ENCODE measurements at regions not wholly inside any gene's neighbourhood (a gene's known extent, or its start where the extent isn't known, plus 50 kb on each side); places are given as distances from the start of the nearest gene placed in this dataset.

GRCh38 chr3:53957831-53958230 is 66.2 kb upstream of the SELENOK start:
- TF ChIP-seq SIRT6 (IDR thresholded peaks at IDR 0.05; ENCODE audit: low read length) (no peak), JUND (IDR thresholded peaks at IDR 0.05; ENCODE audit: low read length) (no peak), TAF7 (optimal IDR thresholded peaks at IDR 0.05; ENCODE audit: borderline replicate concordance, low read depth, low read length) (no peak), SP2 (IDR thresholded peaks at IDR 0.05; ENCODE audit: low read length) (no peak), CTCF (IDR thresholded peaks at IDR 0.05; ENCODE audit: control extremely low read depth in 1 of 3, insufficient read depth in 1 of 3, low read depth in 1 of 3, low read length in 3 of 3) (no peak), ZNF274 (IDR thresholded peaks at IDR 0.05; ENCODE audit: borderline replicate concordance, extremely low read depth, low read length) (no peak), CEBPB (IDR thresholded peaks at IDR 0.05; ENCODE audit: low read depth, low read length) (no peak), CBX8 (IDR thresholded peaks at IDR 0.05; ENCODE audit: borderline replicate concordance, low read depth, low read length) (no peak), GABPA (IDR thresholded peaks at IDR 0.05; ENCODE audit: borderline replicate concordance, insufficient read depth, low read length) (no peak), RXRA (IDR thresholded peaks at IDR 0.05; ENCODE audit: insufficient read depth, low read depth, low read length) (no peak)
- no peaks in the 10 kb centered on the region for H3K9me3 ChIP-seq (ENCODE audit: insufficient read depth in 2 of 2, low read depth in 1 of 2, low read length in 1 of 2)
- H3K23ac ChIP-seq (ENCODE audit: insufficient read length) = no peak overlapping the region
- no peak overlapping the region for H2AFZ ChIP-seq (ENCODE audit: low read length)
- no peak overlapping the region for H3K56ac ChIP-seq (replicated peaks; ENCODE audit: insufficient read length, low read depth, low read length)
- no peak overlapping the region for H4K8ac ChIP-seq (ENCODE audit: extremely low read depth, insufficient read depth, low read length)
- no peak overlapping the region for H2BK120ac ChIP-seq (replicated peaks; ENCODE audit: low read depth, low read length)
- no peak overlapping the region for H4K5ac ChIP-seq (ENCODE audit: insufficient read length, low read depth, low read length)
- H3K4ac ChIP-seq (replicated peaks; ENCODE audit: insufficient read length, low read depth, low read length) = no peak overlapping the region
- no peak overlapping the region for H3K27ac ChIP-seq (ENCODE audit: low read depth, low read length)
- no peak overlapping the region for H3K9ac ChIP-seq (replicated peaks in 1 of 4; ENCODE audit: extremely low read depth in 1 of 4, low read depth in 3 of 4, low read length in 3 of 4)
- no peak overlapping the region for H2BK5ac ChIP-seq (ENCODE audit: low read depth, low read length)
- no peak overlapping the region for H2BK20ac ChIP-seq (ENCODE audit: low read length)
- no peaks in the 10 kb centered on the region for H3K36me3 ChIP-seq (ENCODE audit: control insufficient read depth in 2 of 4, insufficient read depth in 4 of 4, low read length in 3 of 4)
- no peaks in the 10 kb centered on the region for H3K23me2 ChIP-seq (ENCODE audit: low read depth, low read length)
- POLR2A ChIA-PET (ENCODE audit: partially characterized antibody) = no interaction called here
- H3K4me3 ChIP-seq (ENCODE audit: extremely low read depth in 1 of 4, insufficient read depth in 2 of 4, low read depth in 3 of 4, low read length in 4 of 4) = no peak overlapping the region
- H3K27me3 ChIP-seq (replicated peaks in 1 of 4; ENCODE audit: control insufficient read depth in 3 of 4, extremely low read depth in 1 of 4, insufficient read depth in 3 of 4, low read length in 3 of 4) = peaks cover 0 to 2% (median 0%) of the 10 kb centered on the region in 4 experiments; a peak in 1 of 7 replicates
- CTCF ChIA-PET (ENCODE audit: partially characterized antibody) = interaction anchor here (1.7 kb wide), 1 partner anchor 69 kb away, joined by 4 read pairs; no protein-coding TSS in a partner anchor
- H2BK12ac ChIP-seq (ENCODE audit: low read depth, low read length) = no peak overlapping the region
- no peak overlapping the region for H2BK15ac ChIP-seq (ENCODE audit: low read length)
- DNase-seq (ENCODE audit: low read depth in 1 of 2, low spot score in 2 of 2) (no peak), FAIRE-seq (no peak)
- no peaks in the 10 kb centered on the region for H4K20me1 ChIP-seq (replicated peaks in 1 of 2; ENCODE audit: control insufficient read depth in 1 of 2, insufficient read depth in 2 of 2, low read length in 2 of 2)
- no peak overlapping the region for H4K91ac ChIP-seq (replicated peaks; ENCODE audit: insufficient read length, low read length)
- WGBS, 2 experiments (ENCODE audit: extremely low coverage in 1 of 2, insufficient coverage in 1 of 2, insufficient read length in 1 of 2, insufficient replicate concordance in 2 of 2, low coverage in 1 of 2, low lambda C conversion rate in 2 of 2, missing lambda C conversion rate in 1 of 2) = 82% methylated on average over 10 of the region's 10 CpGs; no CpG with 5 or more reads in 1 of the 2 experiments
- no peak overlapping the region for H3K4me2 ChIP-seq (ENCODE audit: insufficient read depth in 1 of 2, low read depth in 2 of 2, low read length in 2 of 2)
- no peak overlapping the region for H2AK5ac ChIP-seq (ENCODE audit: low read depth, low read length)
- H3K79me1 ChIP-seq (ENCODE audit: low read depth, low read length) = no peaks in the 10 kb centered on the region
- no peak overlapping the region for H3K18ac ChIP-seq (ENCODE audit: extremely low read depth, low read length)
- H3K14ac ChIP-seq (ENCODE audit: insufficient read length) = no peak overlapping the region
- no peaks in the 10 kb centered on the region for H3K4me1 ChIP-seq (replicated peaks in 1 of 4; ENCODE audit: control insufficient read depth in 3 of 4, insufficient read depth in 4 of 4, low read length in 3 of 4)
- no peaks in the 10 kb centered on the region for H3K79me2 ChIP-seq (ENCODE audit: control insufficient read depth in 1 of 2, insufficient read depth in 2 of 2, low read length in 2 of 2)

Data from H1 (cell line).